Activated CD8-positive, alpha-beta memory T cell treated with anti-CD3 and anti-CD28 coated beads for 4 hours (primary cell): ENCODE measurements at regions not wholly inside any gene's neighbourhood (a gene's known extent, or its start where the extent isn't known, plus 50 kb on each side); places are given as distances from the start of the nearest gene placed in this dataset.
"Not testable (repeated sequence)": the region's sequence is repeated elsewhere in the genome, so short reads cannot be mapped to it uniquely, and the experiment has no call there.

Experiments used
- DNase-seq, 2 donors: peaks; one replicate each; pipeline ENCODE4 v3.0.0-alpha.2; 2020; ENCODE audit warnings: low read depth in 2 of 2

GRCh38 chr6:102928109-102928508, 1534.6 kb downstream of the GRIK2 start:
- DNase-seq: no peak

- no peak for DNase-seq
Measured at GRCh38 chr6:102918161-102918560, 1524.7 kb downstream of the GRIK2 start.

- DNase-seq: no peak
Measured at GRCh38 chr6:102911571-102911970, 1518.1 kb downstream of the GRIK2 start.

GRCh38 chr6:102910701-102911139, 1517.2 kb downstream of the GRIK2 start:
- not testable (repeated sequence) for DNase-seq

- no peak for DNase-seq
Measured at GRCh38 chr6:102907181-102907580, 1513.7 kb downstream of the GRIK2 start.

- no peak for DNase-seq
Measured at GRCh38 chr6:102902471-102902870, 1509.0 kb downstream of the GRIK2 start.

- no peak for DNase-seq
Measured at GRCh38 chr6:102895683-102896082, 1502.2 kb downstream of the GRIK2 start.

- DNase-seq: no peak
Measured at GRCh38 chr6:102885165-102885564, 1491.7 kb downstream of the GRIK2 start.

- DNase-seq: no peak
Measured at GRCh38 chr6:102853249-102853955, 1459.9 kb downstream of the GRIK2 start.

GRCh38 chr6:102848796-102849195, 1455.3 kb downstream of the GRIK2 start:
- DNase-seq: no peak

- no peak for DNase-seq
Measured at GRCh38 chr6:102848210-102848609, 1454.7 kb downstream of the GRIK2 start.

- no peak for DNase-seq
Measured at GRCh38 chr6:102841060-102841459, 1447.6 kb downstream of the GRIK2 start.

GRCh38 chr6:102832021-102832420, 1438.5 kb downstream of the GRIK2 start:
- DNase-seq: no peak

- DNase-seq: no peak
Measured at GRCh38 chr6:102820098-102820497, 1426.6 kb downstream of the GRIK2 start.

GRCh38 chr6:102815207-102815606, 1421.7 kb downstream of the GRIK2 start:
- no peak for DNase-seq

- no peak for DNase-seq
Measured at GRCh38 chr6:102813489-102814275, 1420.2 kb downstream of the GRIK2 start.

- no peak for DNase-seq
Measured at GRCh38 chr6:102812242-102812641, 1418.7 kb downstream of the GRIK2 start.

- not testable (repeated sequence) for DNase-seq
Measured at GRCh38 chr6:102808944-102809505, 1415.5 kb downstream of the GRIK2 start.

GRCh38 chr6:102799051-102799450, 1405.5 kb downstream of the GRIK2 start:
- DNase-seq: no peak

- no peak for DNase-seq
Measured at GRCh38 chr6:102798636-102799035, 1405.1 kb downstream of the GRIK2 start.

GRCh38 chr6:102793752-102794151, 1400.2 kb downstream of the GRIK2 start:
- no peak for DNase-seq

GRCh38 chr6:102774326-102774725, 1380.8 kb downstream of the GRIK2 start:
- DNase-seq: no peak

GRCh38 chr6:102773636-102774035, 1380.1 kb downstream of the GRIK2 start:
- DNase-seq: no peak
